ENCODE measurements at regions not wholly inside any gene's neighbourhood (a gene's known extent, or its start where the extent isn't known, plus 50 kb on each side); places are given as distances from the start of the nearest gene placed in this dataset.

DNA sequence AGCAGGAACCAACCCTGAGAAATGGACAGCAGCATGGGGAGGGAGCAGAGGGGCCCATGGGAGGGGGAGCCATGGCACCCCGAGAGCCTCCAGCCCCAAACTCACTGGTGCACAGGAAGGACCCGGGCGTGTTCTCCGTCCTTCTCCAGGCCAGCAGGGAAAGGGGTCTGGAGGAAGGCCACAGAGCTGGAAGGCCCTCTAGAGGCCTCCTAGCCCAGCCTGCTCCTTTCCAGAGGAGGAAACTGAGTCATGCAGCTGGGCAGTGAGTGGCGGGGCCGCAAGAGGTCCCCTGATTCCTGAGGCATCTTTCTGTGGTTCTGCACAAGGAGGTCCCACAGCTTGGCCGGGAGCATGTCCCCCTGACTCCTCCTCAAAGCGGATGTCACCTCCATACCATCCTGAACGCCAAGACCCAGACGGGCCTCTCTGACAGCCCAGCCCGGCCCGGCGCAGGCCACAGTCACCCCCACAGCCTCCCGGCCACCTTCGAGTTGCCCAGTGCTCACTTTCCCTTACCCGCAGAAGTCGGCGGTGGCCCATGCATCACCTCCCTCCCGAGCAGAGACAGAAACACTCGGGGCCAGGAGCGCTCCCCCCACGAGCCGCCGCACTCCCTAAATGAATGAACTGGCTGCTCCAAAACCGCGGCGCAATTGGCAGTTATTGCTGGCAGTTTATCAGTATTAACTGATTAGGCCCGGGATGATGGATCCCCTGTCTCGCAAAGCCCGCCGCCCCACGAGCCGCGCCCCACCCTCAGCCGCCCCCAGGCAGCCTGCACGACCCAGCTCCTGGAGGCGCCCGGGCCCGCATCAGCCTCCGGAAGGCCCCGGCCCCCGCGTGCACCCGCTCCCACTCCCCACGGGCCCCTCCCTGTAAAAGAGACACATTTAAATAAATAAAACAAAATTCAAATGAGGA, 272.5 kb downstream of the BUD13 start:
- ChIA-PET POLR2A (interaction anchor here (0.7 to 9.4 kb wide), 29 partner anchors 11 to 1726 kb away, joined by 3 to 237 read pairs (median 4); no protein-coding TSS in a partner anchor), CTCF (interaction anchor here (0.7 to 4.5 kb wide), 59 partner anchors 9 to 1726 kb away, joined by 3 to 109 read pairs (median 4); no protein-coding TSS in a partner anchor)
- H3K27ac ChIP-seq (ENCODE audit: low read depth in 2 of 2, low read length in 1 of 2), result peak overlapping the region in 1 of 2 experiments; percentile 97; a peak in 2 of 4 replicates
- H3K9me2 ChIP-seq, result no peaks in the 10 kb centered on the region
- 28% methylated on average over 16 of the region's 45 CpGs for WGBS (ENCODE audit: low lambda C conversion rate)
- peak; percentile 84 for DNase-seq
- H3K27me3 ChIP-seq (ENCODE audit: insufficient read depth), result peaks cover 12% of the 10 kb centered on the region; the same call in 1 of the 2 replicates
- no peaks in the 10 kb centered on the region for H3K9me3 ChIP-seq
- no peaks in the 10 kb centered on the region for H3K79me2 ChIP-seq (ENCODE audit: insufficient read depth)
- no peak overlapping the region for H3K9ac ChIP-seq
- H2AFZ ChIP-seq (ENCODE audit: low read depth), result 0 out of 2 replicates have a peak overlapping the region, but pooled peaks have one; percentile 11
- peak overlapping the region in 1 of 2 experiments; percentile 2; a peak in 1 of 4 replicates for H3K4me3 ChIP-seq (ENCODE audit: low read depth in 2 of 2, low read length in 1 of 2)
- TF ChIP-seq, protein P1, sequence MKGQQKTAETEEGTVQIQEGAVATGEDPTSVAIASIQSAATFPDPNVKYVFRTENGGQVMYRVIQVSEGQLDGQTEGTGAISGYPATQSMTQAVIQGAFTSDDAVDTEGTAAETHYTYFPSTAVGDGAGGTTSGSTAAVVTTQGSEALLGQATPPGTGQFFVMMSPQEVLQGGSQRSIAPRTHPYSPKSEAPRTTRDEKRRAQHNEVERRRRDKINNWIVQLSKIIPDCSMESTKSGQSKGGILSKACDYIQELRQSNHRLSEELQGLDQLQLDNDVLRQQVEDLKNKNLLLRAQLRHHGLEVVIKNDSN (IDR thresholded peaks at IDR 0.05; ENCODE audit: borderline replicate concordance, low read depth), result no peak
- TF ChIP-seq MXI1 (IDR thresholded peaks at IDR 0.05; ENCODE audit: low read depth, low read length) (peak; percentile 17; the same call in 1 of the 2 replicates), GATA2 (CRISPR knock-in tag; IDR thresholded peaks at IDR 0.05) (peak; percentile 32), CHD2 (IDR thresholded peaks at IDR 0.05; ENCODE audit: low read length, partially characterized antibody) (peak; percentile 27), EP300 (IDR thresholded peaks at IDR 0.05; ENCODE audit: borderline replicate concordance in 1 of 2, low read depth in 1 of 2, low read length in 1 of 2) (peak in 1 of 2 experiments; percentile 31; a peak in 1 of 4 replicates), SMC3 (IDR thresholded peaks at IDR 0.05; ENCODE audit: low read depth, low read length) (peak; percentile 4; the same call in 1 of the 2 replicates)
- TF ChIP-seq, protein P2, sequence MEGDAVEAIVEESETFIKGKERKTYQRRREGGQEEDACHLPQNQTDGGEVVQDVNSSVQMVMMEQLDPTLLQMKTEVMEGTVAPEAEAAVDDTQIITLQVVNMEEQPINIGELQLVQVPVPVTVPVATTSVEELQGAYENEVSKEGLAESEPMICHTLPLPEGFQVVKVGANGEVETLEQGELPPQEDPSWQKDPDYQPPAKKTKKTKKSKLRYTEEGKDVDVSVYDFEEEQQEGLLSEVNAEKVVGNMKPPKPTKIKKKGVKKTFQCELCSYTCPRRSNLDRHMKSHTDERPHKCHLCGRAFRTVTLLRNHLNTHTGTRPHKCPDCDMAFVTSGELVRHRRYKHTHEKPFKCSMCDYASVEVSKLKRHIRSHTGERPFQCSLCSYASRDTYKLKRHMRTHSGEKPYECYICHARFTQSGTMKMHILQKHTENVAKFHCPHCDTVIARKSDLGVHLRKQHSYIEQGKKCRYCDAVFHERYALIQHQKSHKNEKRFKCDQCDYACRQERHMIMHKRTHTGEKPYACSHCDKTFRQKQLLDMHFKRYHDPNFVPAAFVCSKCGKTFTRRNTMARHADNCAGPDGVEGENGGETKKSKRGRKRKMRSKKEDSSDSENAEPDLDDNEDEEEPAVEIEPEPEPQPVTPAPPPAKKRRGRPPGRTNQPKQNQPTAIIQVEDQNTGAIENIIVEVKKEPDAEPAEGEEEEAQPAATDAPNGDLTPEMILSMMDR (IDR thresholded peaks at IDR 0.05), result no peak
- H3K4me1 ChIP-seq (ENCODE audit: control insufficient read depth in 1 of 2, insufficient read depth in 2 of 2, low read depth in 1 of 2, low read length in 1 of 2), result peaks cover 0 to 75% of the 10 kb centered on the region in 2 experiments; a peak in 2 of 4 replicates
- no peaks in the 10 kb centered on the region for H4K20me1 ChIP-seq (ENCODE audit: insufficient read depth)
- H3K36me3 ChIP-seq (replicated peaks in 1 of 2; ENCODE audit: control insufficient read depth in 1 of 2, insufficient read depth in 2 of 2, low read length in 1 of 2), result no peaks in the 10 kb centered on the region
- no peak overlapping the region for H3K4me2 ChIP-seq
- no peaks in the 10 kb centered on the region for H3F3A ChIP-seq (replicated peaks; ENCODE audit: insufficient read depth)

DNA sequence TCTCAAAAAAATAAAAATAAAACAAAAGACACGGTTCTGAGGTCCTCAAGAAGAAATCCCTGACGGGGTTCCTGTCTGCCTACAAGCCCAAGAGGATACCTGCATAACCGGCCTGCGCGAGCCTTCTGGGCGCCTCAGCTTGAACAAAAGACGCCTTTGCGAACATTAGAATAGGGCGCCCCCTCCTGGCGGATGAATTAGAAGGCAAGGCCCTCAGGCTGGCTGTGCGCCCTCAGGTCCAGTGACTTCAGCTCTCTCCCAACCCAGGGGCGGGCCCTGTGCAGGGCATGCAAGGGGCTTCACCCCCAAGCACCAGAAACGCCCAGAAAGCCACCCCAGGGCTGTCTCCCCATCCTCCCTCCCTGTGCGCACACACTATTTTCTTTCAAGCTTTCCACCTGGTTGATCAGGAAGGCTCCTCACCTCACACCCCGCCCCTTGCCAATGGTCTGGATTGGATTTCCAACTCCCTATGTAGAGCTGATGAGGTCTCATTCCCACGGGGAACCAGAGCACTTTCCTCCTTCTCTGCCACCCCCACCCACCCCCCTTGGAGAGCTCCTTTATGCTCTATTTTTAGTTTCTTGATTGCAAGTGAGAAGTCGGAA, 273.3 kb downstream of the BUD13 start:
- H3F3A ChIP-seq (replicated peaks; ENCODE audit: insufficient read depth), result no peaks in the 10 kb centered on the region
- no peaks in the 10 kb centered on the region for H3K79me2 ChIP-seq (ENCODE audit: insufficient read depth)
- peak overlapping the region in 1 of 2 experiments; percentile 97; a peak in 2 of 4 replicates for H3K27ac ChIP-seq (ENCODE audit: low read depth in 2 of 2, low read length in 1 of 2)
- H3K4me2 ChIP-seq, result no peak overlapping the region
- no peaks in the 10 kb centered on the region for H3K36me3 ChIP-seq (replicated peaks in 1 of 2; ENCODE audit: control insufficient read depth in 1 of 2, insufficient read depth in 2 of 2, low read length in 1 of 2)
- no peak overlapping the region for H2AFZ ChIP-seq (ENCODE audit: low read depth)
- CTCF ChIA-PET, result interaction anchor here (0.6 to 4.5 kb wide), 65 partner anchors 8 to 1725 kb away, joined by 3 to 109 read pairs (median 4); no protein-coding TSS in a partner anchor
- no peak overlapping the region for H3K9ac ChIP-seq
- no peak overlapping the region; a peak in 1 of 4 replicates for H3K4me3 ChIP-seq (ENCODE audit: low read depth in 2 of 2, low read length in 1 of 2)
- peaks cover 12% of the 10 kb centered on the region; the same call in 1 of the 2 replicates for H3K27me3 ChIP-seq (ENCODE audit: insufficient read depth)
- TF ChIP-seq JUND (IDR thresholded peaks at IDR 0.05), result no peak
- TF ChIP-seq EP300 (IDR thresholded peaks at IDR 0.05; ENCODE audit: borderline replicate concordance in 1 of 2, low read depth in 1 of 2, low read length in 1 of 2), result no peak
- TF ChIP-seq, protein P1 (IDR thresholded peaks at IDR 0.05; ENCODE audit: borderline replicate concordance, low read depth), result no peak
- TF ChIP-seq EZH2phosphoT487 (IDR thresholded peaks at IDR 0.05; ENCODE audit: borderline replicate concordance, low read depth), result no peak
- TF ChIP-seq RAD21 (IDR thresholded peaks at IDR 0.05; ENCODE audit: low read length), result peak; percentile 76
- no peak for TF ChIP-seq TEAD4 (IDR thresholded peaks at IDR 0.05; ENCODE audit: borderline replicate concordance, insufficient read depth)
- TF ChIP-seq, protein P2 (IDR thresholded peaks at IDR 0.05), result peak; percentile 70
- TF ChIP-seq SMC3 (IDR thresholded peaks at IDR 0.05; ENCODE audit: low read depth, low read length), result peak; percentile 67
- TF ChIP-seq MEF2A (IDR thresholded peaks at IDR 0.05; ENCODE audit: borderline replicate concordance, low read depth), result no peak
- TF ChIP-seq POLR2AphosphoS5 (IDR thresholded peaks at IDR 0.05; ENCODE audit: low read depth, low read length), result no peak
- no peak for TF ChIP-seq TCF12 (IDR thresholded peaks at IDR 0.05)
- 39% methylated on average over 15 of the region's 17 CpGs for WGBS (ENCODE audit: low lambda C conversion rate)
- DNase-seq, result peak; percentile 67
- POLR2A ChIA-PET, result interaction anchor here (0.7 to 9.4 kb wide), 18 partner anchors 11 to 292 kb away, joined by 3 to 237 read pairs (median 4); no protein-coding TSS in a partner anchor
- no peaks in the 10 kb centered on the region for H4K20me1 ChIP-seq (ENCODE audit: insufficient read depth)
- peaks cover 0 to 67% of the 10 kb centered on the region in 2 experiments; a peak in 2 of 4 replicates for H3K4me1 ChIP-seq (ENCODE audit: control insufficient read depth in 1 of 2, insufficient read depth in 2 of 2, low read depth in 1 of 2, low read length in 1 of 2)
- no peaks in the 10 kb centered on the region for H3K9me3 ChIP-seq
- no peaks in the 10 kb centered on the region for H3K9me2 ChIP-seq

Data from SK-N-SH (cell line).